Neural cell (in vitro differentiated cells): ENCODE measurements at regions not wholly inside any gene's neighbourhood (a gene's known extent, or its start where the extent isn't known, plus 50 kb on each side); places are given as distances from the start of the nearest gene placed in this dataset.

Experiments
- CTCF ChIP-seq: fragments of 450-650 bp; IDR thresholded peaks from 2 replicates; pipeline ENCODE4 v1.5.1; 2014; ENCODE audit warnings: antibody characterized with exemption, mild to moderate bottlenecking, moderate library complexity; ENCODE audit not compliant: poor library complexity, severe bottlenecking
- EP300 ChIP-seq: fragments of 450-650 bp; conservative IDR thresholded peaks from 2 replicates; pipeline ENCODE4 v1.6.1; 2014; ENCODE audit warnings: antibody characterized with exemption, mild to moderate bottlenecking, moderate library complexity; ENCODE audit not compliant: poor library complexity, severe bottlenecking
- EZH2 ChIP-seq: fragments of 200-600, 300-800 bp; shearing (Covaris generic), sonication (generic); IDR thresholded peaks from 2 replicates; pipeline ENCODE4 v1.6.1; 2014; ENCODE audit warnings: antibody characterized with exemption, low read length, borderline replicate concordance, mild to moderate bottlenecking; ENCODE audit not compliant: insufficient read depth, poor library complexity, severe bottlenecking
- SMC3 ChIP-seq: fragments of 450-650 bp; conservative IDR thresholded peaks from 2 replicates; pipeline ENCODE4 v1.6.1; 2014; ENCODE audit warnings: antibody characterized with exemption, mild to moderate bottlenecking, moderate library complexity; ENCODE audit not compliant: poor library complexity

DNA sequence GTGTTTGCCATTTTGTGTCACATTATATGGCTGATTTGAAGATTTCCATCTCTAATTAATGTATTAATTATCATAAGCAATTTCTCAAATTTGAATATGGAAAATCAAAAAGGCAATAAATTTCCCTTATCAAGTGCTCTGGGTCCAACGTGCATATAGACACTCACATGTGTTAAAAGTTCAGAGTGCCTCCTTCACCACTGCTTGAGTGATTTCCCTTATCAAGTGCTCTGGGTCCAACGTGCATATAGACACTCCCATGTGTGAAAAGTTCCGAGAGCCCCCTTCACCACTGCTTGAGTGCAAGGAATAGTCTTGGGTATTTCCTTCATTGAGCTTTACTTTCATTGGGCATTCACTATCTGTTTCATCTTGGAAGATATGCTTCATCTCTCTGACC, 421.0 kb upstream of the ZNF717 start:
- TF ChIP-seq EZH2 (no peak), CTCF (no peak), EP300 (no peak), SMC3 (no peak)
